HT1080 (cell line): ENCODE measurements at regions not wholly inside any gene's neighbourhood (a gene's known extent, or its start where the extent isn't known, plus 50 kb on each side); places are given as distances from the start of the nearest gene placed in this dataset.
A peak's percentile ranks its signal among the peaks of the same experiment; 100 is the strongest.
"Not testable (repeated sequence)": the region's sequence is repeated elsewhere in the genome, so short reads cannot be mapped to it uniquely, and the experiment has no call there.

Source experiments
- DNase-seq: peaks from one replicate; pipeline ENCODE4 v3.0.0-alpha.2; 2015; ENCODE audit warnings: low read depth

DNA sequence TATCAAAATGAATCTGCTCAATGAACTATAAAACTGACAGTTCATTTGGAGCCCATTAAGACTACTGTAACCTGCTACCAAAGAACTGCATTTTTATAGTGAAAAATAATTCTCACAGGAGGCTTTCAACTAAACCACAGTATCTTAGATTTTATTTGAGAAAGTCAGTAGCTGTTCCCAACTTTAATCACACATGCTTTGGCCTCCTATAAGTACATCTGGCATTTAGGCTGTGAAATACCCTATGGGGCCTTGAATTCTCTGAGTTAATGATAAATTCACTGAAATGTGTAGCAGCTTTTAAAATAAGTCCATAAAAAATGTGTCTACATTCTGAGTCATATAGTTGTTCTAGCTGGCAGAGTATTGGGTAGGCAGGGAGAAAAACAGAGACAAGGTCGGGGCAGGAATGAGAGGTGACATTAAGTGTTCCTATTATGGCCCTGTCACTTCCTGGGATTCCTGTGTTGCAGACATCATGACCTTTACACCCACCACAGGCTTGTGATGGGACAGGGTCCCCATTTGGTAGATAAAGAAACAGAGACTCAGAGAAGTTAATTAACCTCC, 588.8 kb downstream of the REEP3 start:
- no peak for DNase-seq

- no peak for DNase-seq
These were observed 591.6 kb downstream of the REEP3 start for GRCh38 chr10:64112701-64113355.

DNA sequence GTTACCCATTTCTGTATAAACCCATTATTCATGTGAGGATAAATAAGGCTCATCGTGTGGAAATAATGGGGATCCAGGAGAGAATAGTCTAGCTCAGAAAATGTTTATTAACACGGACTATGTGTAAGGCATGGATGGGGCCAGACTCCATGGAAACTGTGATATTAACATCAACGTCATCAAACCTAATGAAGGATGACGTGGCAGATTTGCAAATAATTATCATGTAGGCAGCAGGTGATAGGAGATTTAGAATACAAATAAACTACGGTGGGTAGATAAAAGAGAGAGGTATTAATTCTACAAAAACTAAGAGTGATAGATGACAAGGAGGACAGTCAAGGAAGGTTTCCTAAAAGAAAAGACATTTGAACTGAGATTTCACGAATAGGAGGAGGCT, 592.2 kb downstream of the REEP3 start:
- no peak for DNase-seq

- DNase-seq, result peak; percentile 38
These were observed 592.6 kb downstream of the REEP3 start for GRCh38 chr10:64113792-64114191.

DNA sequence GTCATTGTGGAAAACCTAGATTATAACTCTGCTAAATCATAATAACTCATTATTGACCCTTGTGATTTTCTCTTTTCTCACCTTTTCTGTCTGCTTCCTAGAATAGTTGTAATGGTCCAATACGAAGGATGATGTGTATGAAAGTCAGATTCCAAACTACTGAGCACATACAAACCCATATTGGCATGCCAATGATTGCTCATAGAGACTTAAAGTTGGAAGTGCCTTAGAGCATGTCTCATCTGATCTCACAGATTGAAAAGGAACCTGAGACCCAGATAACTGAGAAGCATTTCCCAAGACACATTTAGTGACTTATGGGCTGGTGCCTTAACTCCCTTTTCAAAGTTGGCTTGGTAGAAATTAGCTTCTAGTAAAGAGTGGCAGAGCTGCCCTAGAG, 594.3 kb downstream of the REEP3 start:
- DNase-seq, result no peak

DNA sequence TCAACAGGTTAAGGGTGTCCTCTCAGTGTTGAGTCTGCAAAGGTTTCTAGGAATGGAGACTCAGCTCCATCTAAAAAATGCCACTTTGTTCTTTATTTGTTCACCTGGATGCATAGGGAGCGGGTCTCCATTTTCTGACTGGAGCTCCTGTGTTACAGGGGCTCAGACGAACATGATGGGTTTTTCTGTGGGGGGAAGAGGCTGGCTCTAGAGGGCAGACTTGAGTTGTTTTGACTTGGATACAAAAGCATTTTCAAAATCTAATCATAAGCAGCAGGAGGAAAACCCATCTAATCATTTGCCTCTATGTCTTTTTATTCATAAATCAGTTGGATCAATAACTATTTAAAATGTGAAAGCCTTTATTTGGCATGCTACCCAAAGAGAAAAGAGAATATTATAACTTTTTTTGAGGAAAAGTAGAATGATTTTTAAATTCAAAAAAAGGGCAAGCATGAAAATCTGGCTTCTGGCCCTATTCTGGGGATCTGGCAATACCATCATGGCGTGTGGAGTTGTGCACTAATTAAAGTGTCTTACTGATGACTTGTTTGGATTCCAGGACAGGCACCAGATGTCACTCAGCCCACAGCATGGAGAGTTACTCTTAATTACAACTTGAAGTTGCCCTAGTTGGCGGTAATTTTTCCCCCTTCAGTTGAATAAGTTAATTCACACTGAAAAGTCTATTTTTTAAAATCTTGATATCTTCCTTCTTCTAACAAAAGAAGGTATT, 594.9 kb downstream of the REEP3 start:
- DNase-seq, result no peak

- DNase-seq, result no peak
These were observed 595.5 kb downstream of the REEP3 start for GRCh38 chr10:64116707-64117106.

DNA sequence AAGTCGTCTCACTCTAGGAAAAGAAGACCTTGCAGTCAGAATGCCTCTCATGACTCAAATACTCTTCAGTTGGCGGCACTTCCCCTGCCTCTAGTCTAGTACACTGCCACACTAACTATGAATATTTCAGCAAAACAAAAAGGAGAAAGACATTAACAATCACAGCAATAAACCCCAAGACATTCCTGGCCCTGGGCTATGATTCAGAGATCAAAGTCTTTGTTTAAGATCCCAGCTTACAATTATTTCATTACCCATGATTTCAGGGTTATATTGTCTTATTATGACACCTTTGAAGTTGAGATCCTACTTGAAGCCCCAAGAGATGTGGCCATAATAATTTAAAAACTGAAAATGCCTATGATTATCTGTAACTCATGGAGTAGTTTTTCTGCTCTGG, 597.5 kb downstream of the REEP3 start:
- no peak for DNase-seq

- DNase-seq, result not testable (repeated sequence)
These were observed 599.2 kb downstream of the REEP3 start for GRCh38 chr10:64120301-64120980.

- DNase-seq, result no peak
These were observed 609.0 kb downstream of the REEP3 start for GRCh38 chr10:64130152-64130551.

DNA sequence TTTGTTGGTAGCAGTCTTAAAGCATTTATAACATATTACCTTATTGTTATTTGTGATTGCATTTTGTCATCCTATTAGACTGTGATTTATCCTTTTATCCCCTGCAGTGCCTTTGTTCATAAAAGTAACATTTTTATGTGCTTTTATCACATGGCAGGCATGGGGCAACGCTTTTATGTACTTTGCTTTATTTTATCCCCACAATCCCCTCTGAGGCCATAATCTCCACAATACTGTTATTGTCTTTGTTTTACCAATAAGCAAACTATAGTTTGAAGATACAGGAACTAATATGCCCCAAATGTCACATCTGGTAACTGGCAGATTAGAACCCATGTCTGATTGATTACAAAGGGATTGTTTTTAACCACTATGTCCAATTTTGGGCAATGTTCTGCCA, 613.5 kb downstream of the REEP3 start:
- DNase-seq, result no peak

- no peak for DNase-seq
These were observed 621.2 kb downstream of the REEP3 start for GRCh38 chr10:64142395-64142794.

- no peak for DNase-seq
These were observed 627.4 kb downstream of the REEP3 start for GRCh38 chr10:64148607-64149006.

DNA sequence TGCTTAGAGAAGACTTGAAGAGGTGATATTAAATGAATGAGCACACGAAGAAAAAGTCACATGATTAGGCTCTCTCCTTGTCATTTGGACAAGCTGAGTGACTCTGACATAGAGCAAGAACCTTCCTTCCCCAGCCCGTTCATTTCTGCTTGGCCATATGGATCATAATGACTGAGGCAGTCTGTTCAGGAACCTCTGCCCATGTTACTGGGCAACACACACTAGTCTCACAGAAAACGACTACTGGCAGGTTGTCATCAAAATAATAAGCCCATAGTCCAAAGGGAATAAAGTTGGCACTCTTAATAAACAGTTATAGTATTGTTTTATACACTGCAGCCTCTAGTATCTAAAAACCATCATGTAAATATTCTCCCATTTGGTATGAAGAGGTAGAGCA, 635.0 kb downstream of the REEP3 start:
- no peak for DNase-seq

DNA sequence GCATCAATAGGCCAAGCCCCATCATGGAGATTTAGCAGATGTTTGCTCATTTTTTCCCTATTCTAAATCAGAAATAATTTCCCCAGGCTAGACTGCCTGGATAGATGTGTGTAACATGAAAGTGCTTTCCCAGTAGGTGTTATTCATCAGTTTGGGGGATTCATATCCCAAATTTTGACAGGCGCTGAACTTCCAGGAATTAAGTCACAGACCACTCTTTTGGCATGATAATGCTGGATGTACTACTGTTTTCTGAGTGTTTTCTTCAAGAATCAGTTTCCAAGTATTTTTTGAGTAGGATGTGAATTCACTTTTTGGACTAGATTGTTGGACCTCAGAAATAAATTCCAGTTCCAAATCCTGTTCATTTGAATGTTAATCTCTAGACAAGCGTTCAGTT, 637.4 kb downstream of the REEP3 start:
- DNase-seq, result no peak

- DNase-seq, result no peak
These were observed 639.0 kb downstream of the REEP3 start for GRCh38 chr10:64159910-64160872.

- no peak for DNase-seq
These were observed 649.6 kb downstream of the REEP3 start for GRCh38 chr10:64170791-64171190.

GRCh38 chr10:64173826-64174225, 652.6 kb downstream of the REEP3 start:
- no peak for DNase-seq

GRCh38 chr10:64174666-64175255, 653.6 kb downstream of the REEP3 start:
- no peak for DNase-seq

DNA sequence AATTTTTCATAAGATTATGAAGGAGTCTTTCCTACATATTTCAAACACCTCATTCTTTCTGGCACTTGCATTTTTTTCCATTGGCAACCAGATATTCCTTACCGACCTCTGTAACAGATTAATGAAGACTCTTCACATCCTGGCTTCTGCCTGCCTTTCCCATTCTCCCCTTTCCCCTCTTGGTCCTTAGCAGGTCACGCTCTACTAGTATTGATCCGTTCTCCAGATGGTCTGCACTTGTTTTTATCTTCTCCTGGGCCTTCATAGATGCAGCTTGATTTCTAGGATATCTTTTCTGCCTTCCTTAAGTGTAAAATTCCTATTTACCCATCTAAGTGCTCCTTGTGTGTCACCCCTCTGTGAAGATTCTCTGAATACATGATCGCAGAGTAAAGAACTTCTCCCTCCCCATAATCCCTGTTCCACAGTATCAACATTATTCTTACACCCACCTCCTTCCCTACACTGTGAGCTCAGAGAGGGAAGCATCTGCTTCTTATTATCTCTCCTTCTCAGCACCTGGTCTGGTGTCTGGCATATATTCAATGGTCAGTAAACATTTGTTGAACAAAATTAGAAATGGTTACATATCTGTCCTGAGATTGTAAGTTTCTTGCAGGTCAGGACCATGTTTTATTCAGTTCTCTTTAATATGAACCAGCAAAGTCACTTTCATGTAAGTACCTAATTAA, 654.2 kb downstream of the REEP3 start:
- DNase-seq, result no peak
